ENCODE measurements at regions not wholly inside any gene's neighbourhood (a gene's known extent, or its start where the extent isn't known, plus 50 kb on each side); places are given as distances from the start of the nearest gene placed in this dataset.

DNA sequence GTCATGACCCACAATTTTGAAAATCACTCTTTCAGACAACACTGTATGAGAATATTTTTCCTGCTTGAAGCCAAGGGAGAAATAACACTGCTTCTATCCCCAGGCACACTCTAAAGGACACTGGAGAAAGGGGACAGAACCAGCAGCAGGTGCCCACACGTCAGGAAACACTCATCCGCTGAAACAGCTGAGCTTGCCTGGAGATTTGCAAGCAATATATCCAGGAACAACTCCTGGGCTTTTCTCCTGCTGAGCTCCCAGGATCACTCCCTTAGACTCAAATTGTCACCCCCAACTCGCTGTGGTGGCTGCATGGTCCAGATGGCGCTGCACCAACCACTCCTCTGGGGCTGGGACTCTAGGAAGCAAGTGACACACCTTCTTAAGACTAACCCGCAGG, 186.7 kb downstream of the ARL4C start:
- no peak for DNase-seq (ENCODE audit: low read depth, low spot score)

GRCh38 chr2:234309431-234309830, 187.4 kb downstream of the ARL4C start:
- H3K9me3 ChIP-seq (ENCODE audit: control insufficient read depth, insufficient read depth, low read length), result no peaks in the 10 kb centered on the region
- no CpG with 5 or more reads among the region's 5 CpGs for WGBS (ENCODE audit: insufficient coverage, insufficient read length)
- DNase-seq (ENCODE audit: low read depth, low spot score), result no peak
- H3K27ac ChIP-seq (ENCODE audit: low read length), result no peak overlapping the region
- no peaks in the 10 kb centered on the region for H3K27me3 ChIP-seq (ENCODE audit: control insufficient read depth, insufficient read depth, low read length)
- H3K36me3 ChIP-seq (ENCODE audit: control insufficient read depth, insufficient read depth, low read length), result no peaks in the 10 kb centered on the region
- H3K4me3 ChIP-seq (ENCODE audit: low read length), result no peak overlapping the region
- peaks cover 2% of the 10 kb centered on the region; the same call in 1 of the 2 replicates for H3K4me1 ChIP-seq (ENCODE audit: control insufficient read depth, insufficient read depth, low read length)

More for the DNA sequence above, 186.7 kb downstream of the ARL4C start:
- Histone ChIP-seq H3K27me3 (ENCODE audit: control insufficient read depth, insufficient read depth, low read length) (no peaks in the 10 kb centered on the region), H3K4me1 (ENCODE audit: control insufficient read depth, insufficient read depth, low read length) (peaks cover 2% of the 10 kb centered on the region; the same call in 1 of the 2 replicates), H3K36me3 (ENCODE audit: control insufficient read depth, insufficient read depth, low read length) (no peaks in the 10 kb centered on the region), H3K9me3 (ENCODE audit: control insufficient read depth, insufficient read depth, low read length) (no peaks in the 10 kb centered on the region), H3K27ac (ENCODE audit: low read length) (no peak overlapping the region), H3K4me3 (ENCODE audit: low read length) (no peak overlapping the region)
- no CpG with 5 or more reads among the region's 5 CpGs for WGBS (ENCODE audit: insufficient coverage, insufficient read length)

GRCh38 chr2:234308813-234309195, 188.1 kb downstream of the ARL4C start:
- no peaks in the 10 kb centered on the region for H3K36me3 ChIP-seq (ENCODE audit: control insufficient read depth, insufficient read depth, low read length)
- H3K27me3 ChIP-seq (ENCODE audit: control insufficient read depth, insufficient read depth, low read length), result no peaks in the 10 kb centered on the region
- peaks cover 2% of the 10 kb centered on the region; the same call in 1 of the 2 replicates for H3K4me1 ChIP-seq (ENCODE audit: control insufficient read depth, insufficient read depth, low read length)
- H3K9me3 ChIP-seq (ENCODE audit: control insufficient read depth, insufficient read depth, low read length), result no peaks in the 10 kb centered on the region
- no peak overlapping the region for H3K27ac ChIP-seq (ENCODE audit: low read length)
- no CpG with 5 or more reads among the region's 6 CpGs for WGBS (ENCODE audit: insufficient coverage, insufficient read length)
- no peak for DNase-seq (ENCODE audit: low read depth, low spot score)
- no peak overlapping the region for H3K4me3 ChIP-seq (ENCODE audit: low read length)

GRCh38 chr2:234308073-234308812, 188.6 kb downstream of the ARL4C start:
- Histone ChIP-seq H3K36me3 (ENCODE audit: control insufficient read depth, insufficient read depth, low read length) (no peaks in the 10 kb centered on the region), H3K9me3 (ENCODE audit: control insufficient read depth, insufficient read depth, low read length) (no peaks in the 10 kb centered on the region), H3K4me3 (ENCODE audit: low read length) (no peak overlapping the region), H3K27me3 (ENCODE audit: control insufficient read depth, insufficient read depth, low read length) (no peaks in the 10 kb centered on the region), H3K27ac (ENCODE audit: low read length) (no peak overlapping the region), H3K4me1 (ENCODE audit: control insufficient read depth, insufficient read depth, low read length) (peaks cover 2% of the 10 kb centered on the region; the same call in 1 of the 2 replicates)
- no peak for DNase-seq (ENCODE audit: low read depth, low spot score)
- WGBS (ENCODE audit: insufficient coverage, insufficient read length), result no CpG with 5 or more reads among the region's 7 CpGs

DNA sequence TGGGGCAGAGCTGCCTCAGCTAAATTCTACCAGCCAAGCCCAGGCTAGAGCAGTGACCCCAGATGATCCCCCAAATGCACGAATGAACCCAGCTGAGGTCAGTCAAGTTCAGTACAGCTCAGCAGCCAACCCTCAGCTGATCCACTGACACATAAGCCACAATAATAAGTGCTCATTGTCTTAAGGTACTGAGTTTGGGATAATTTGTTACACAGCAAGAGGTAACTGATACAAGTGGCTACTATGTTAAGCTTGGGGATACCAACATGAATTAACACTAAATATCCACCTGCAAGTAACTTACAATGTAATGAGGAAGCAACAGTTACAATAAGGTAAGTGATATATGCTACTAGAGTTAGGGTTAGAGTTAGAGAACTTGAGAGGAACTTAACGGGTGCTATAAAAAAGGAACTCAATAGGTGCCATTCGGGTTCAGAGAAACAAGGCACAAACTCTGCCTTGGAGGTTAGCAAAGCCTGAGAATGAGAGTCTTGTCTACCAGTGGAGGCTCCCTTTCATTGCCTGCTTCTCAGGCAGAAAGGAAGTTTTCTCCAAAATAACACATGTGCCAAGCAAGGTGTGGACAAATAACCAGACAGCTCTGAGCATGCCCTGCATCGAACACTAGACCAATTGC, 189.4 kb downstream of the ARL4C start:
- Histone ChIP-seq H3K27ac (ENCODE audit: low read length) (no peak overlapping the region), H3K9me3 (ENCODE audit: control insufficient read depth, insufficient read depth, low read length) (no peaks in the 10 kb centered on the region), H3K36me3 (ENCODE audit: control insufficient read depth, insufficient read depth, low read length) (no peaks in the 10 kb centered on the region), H3K27me3 (ENCODE audit: control insufficient read depth, insufficient read depth, low read length) (no peaks in the 10 kb centered on the region), H3K4me1 (ENCODE audit: control insufficient read depth, insufficient read depth, low read length) (peaks cover 2% of the 10 kb centered on the region; the same call in 1 of the 2 replicates), H3K4me3 (ENCODE audit: low read length) (no peak overlapping the region)
- DNase-seq (ENCODE audit: low read depth, low spot score), result no peak
- WGBS (ENCODE audit: insufficient coverage, insufficient read length), result no CpG with 5 or more reads among the region's 4 CpGs

DNA sequence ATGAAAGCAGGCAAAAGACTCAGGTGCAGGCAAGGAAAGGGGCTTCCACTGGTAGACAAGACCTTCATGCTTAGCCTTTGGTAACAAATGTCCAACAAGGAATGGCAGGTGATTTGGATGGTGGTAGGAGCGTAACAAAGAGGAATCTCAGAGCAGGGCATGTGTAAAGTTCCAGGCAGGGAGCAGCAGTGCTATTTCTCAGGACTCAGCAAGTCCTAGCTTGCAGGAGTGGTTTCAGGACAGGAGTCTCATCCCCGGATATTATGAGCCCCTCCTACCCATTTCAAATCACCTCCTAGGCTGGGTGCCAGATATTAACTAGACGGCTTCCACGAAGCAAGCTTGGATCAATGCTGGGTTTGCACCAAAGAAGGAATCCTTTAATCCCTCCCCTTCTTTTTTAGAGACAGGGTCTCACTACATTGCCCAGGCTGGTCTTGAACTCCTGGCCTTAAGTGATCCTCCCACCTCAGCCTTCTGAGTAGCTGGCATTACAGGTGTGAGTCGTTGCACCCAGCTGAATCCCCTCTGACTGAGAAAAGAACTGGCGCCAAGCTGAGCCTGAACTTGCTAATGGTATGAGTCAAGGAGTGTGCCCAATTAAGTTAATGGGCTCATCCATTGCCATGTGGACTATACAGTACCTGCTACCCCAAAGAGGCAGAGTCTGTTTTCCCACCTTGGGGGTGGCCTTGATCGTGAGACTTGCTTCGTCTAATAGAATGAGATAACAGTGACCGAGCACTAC, 190.3 kb downstream of the ARL4C start:
- no CpG with 5 or more reads among the region's 9 CpGs for WGBS (ENCODE audit: insufficient coverage, insufficient read length)
- Histone ChIP-seq H3K27me3 (ENCODE audit: control insufficient read depth, insufficient read depth, low read length) (no peaks in the 10 kb centered on the region), H3K27ac (ENCODE audit: low read length) (no peak overlapping the region), H3K36me3 (ENCODE audit: control insufficient read depth, insufficient read depth, low read length) (no peaks in the 10 kb centered on the region), H3K4me1 (ENCODE audit: control insufficient read depth, insufficient read depth, low read length) (peaks cover 2% of the 10 kb centered on the region; the same call in 1 of the 2 replicates), H3K4me3 (ENCODE audit: low read length) (no peak overlapping the region), H3K9me3 (ENCODE audit: control insufficient read depth, insufficient read depth, low read length) (no peaks in the 10 kb centered on the region)
- no peak for DNase-seq (ENCODE audit: low read depth, low spot score)

GRCh38 chr2:234305846-234306245, 191.0 kb downstream of the ARL4C start:
- no peak for DNase-seq (ENCODE audit: low read depth, low spot score)

DNA sequence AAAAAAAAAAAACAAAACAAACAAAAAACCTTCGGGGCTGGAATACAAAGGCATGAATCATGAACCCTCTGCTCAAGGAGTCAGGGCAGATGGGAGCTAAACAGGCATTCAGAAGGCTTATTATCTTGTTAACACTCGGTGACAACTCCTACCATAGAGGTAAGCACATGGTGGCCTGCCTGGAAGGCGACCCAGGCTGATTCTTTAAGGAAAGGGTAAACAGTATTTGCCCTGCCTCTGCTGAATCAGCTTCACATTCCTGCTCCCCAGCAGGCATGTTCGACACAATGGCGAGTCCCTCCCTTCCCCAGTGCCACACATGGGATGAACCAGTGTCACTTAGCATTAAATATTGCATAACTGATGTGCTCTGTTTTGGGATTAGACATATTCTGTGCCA, 191.9 kb downstream of the ARL4C start:
- no peaks in the 10 kb centered on the region for H3K9me3 ChIP-seq (ENCODE audit: control insufficient read depth, insufficient read depth, low read length)
- no peak overlapping the region for H3K4me3 ChIP-seq (ENCODE audit: low read length)
- no peak for DNase-seq (ENCODE audit: low read depth, low spot score)
- no peak overlapping the region for H3K27ac ChIP-seq (ENCODE audit: low read length)
- H3K27me3 ChIP-seq (ENCODE audit: control insufficient read depth, insufficient read depth, low read length), result no peaks in the 10 kb centered on the region
- H3K36me3 ChIP-seq (ENCODE audit: control insufficient read depth, insufficient read depth, low read length), result no peaks in the 10 kb centered on the region
- no CpG with 5 or more reads among the region's 5 CpGs for WGBS (ENCODE audit: insufficient coverage, insufficient read length)
- H3K4me1 ChIP-seq (ENCODE audit: control insufficient read depth, insufficient read depth, low read length), result peaks cover 2% of the 10 kb centered on the region; the same call in 1 of the 2 replicates

More at GRCh38 chr2:234305846-234306245, 191.0 kb downstream of the ARL4C start:
- Histone ChIP-seq H3K36me3 (ENCODE audit: control insufficient read depth, insufficient read depth, low read length) (no peaks in the 10 kb centered on the region), H3K4me3 (ENCODE audit: low read length) (no peak overlapping the region), H3K27me3 (ENCODE audit: control insufficient read depth, insufficient read depth, low read length) (no peaks in the 10 kb centered on the region), H3K4me1 (ENCODE audit: control insufficient read depth, insufficient read depth, low read length) (peaks cover 2% of the 10 kb centered on the region; the same call in 1 of the 2 replicates), H3K9me3 (ENCODE audit: control insufficient read depth, insufficient read depth, low read length) (no peaks in the 10 kb centered on the region), H3K27ac (ENCODE audit: low read length) (no peak overlapping the region)
- WGBS (ENCODE audit: insufficient coverage, insufficient read length), result no CpG with 5 or more reads among the region's 4 CpGs

GRCh38 chr2:234302664-234302991, 194.3 kb downstream of the ARL4C start:
- Histone ChIP-seq H3K9me3 (ENCODE audit: control insufficient read depth, insufficient read depth, low read length) (no peaks in the 10 kb centered on the region), H3K27me3 (ENCODE audit: control insufficient read depth, insufficient read depth, low read length) (no peaks in the 10 kb centered on the region), H3K27ac (ENCODE audit: low read length) (no peak overlapping the region), H3K4me3 (ENCODE audit: low read length) (no peak overlapping the region), H3K36me3 (ENCODE audit: control insufficient read depth, insufficient read depth, low read length) (no peaks in the 10 kb centered on the region), H3K4me1 (ENCODE audit: control insufficient read depth, insufficient read depth, low read length) (peaks cover 2% of the 10 kb centered on the region; the same call in 1 of the 2 replicates)
- WGBS (ENCODE audit: insufficient coverage, insufficient read length), result no CpG with 5 or more reads among the region's 4 CpGs
- no peak for DNase-seq (ENCODE audit: low read depth, low spot score)

All from iPS DF 6.9 (cell line).